Left renal cortex interstitium (tissue), 4 donors: ENCODE measurements at regions not wholly inside any gene's neighbourhood (a gene's known extent, or its start where the extent isn't known, plus 50 kb on each side); places are given as distances from the start of the nearest gene placed in this dataset.

Source experiments
- DNase-seq, 4 donors: peaks; one replicate each; pipeline ENCODE4 v3.0.0-alpha.2; 2013; ENCODE audit warnings: low read depth in 4 of 4, low spot score in 2 of 4, missing footprints in 1 of 4

- no peak for DNase-seq
These were observed 57.0 kb upstream of the LMX1B start for GRCh38 chr9:126556560-126557250.

DNA sequence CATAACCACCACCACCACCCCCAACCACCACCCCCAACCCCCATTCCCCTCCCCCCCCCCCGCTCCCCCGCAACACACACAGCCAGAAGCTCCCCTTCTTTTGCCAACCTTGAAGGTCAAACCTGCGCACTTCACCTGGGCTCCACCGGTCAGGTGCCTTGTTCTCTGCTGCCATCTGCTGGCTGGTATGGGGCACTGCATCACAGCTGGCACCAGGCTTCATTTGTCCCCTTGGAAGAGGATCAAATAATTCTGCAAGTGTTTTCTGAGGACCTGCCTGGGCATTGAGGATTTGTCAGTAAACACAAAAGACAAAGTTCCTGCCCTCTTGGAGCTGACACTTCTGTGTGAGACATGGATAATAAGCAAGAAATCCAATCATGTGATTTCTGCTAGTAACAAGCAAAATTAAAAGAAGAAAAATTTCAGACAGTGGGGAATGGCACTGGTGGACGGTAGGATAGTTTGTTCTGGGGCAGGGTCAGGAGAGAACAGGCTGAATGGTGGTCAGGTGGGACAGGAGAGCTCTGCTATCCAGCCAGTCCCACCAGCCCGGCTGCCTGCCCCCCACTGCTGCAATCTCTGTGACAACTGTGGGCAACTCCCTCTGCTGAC, 55.6 kb upstream of the LMX1B start:
- peak in 2 of 4 donors; percentile 24 to 51 for DNase-seq

DNA sequence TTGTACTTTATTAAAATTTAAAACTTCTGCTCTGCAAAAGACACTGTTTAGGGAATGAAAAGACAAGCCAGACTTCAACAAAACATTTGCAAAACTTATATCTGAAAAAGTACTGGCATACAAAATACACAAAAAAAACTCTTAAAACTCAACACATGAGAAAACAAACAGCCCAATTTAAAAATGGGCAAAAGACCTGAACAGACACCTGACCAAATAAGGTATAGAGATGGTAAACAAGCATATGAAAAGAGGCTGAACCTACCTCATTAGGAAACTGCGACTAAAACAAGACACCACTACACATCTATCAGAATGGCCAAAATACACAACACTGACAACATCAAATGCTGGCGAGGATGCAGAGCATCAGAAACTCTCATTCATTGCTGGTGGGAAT, 54.4 kb upstream of the LMX1B start:
- DNase-seq = no peak

DNA sequence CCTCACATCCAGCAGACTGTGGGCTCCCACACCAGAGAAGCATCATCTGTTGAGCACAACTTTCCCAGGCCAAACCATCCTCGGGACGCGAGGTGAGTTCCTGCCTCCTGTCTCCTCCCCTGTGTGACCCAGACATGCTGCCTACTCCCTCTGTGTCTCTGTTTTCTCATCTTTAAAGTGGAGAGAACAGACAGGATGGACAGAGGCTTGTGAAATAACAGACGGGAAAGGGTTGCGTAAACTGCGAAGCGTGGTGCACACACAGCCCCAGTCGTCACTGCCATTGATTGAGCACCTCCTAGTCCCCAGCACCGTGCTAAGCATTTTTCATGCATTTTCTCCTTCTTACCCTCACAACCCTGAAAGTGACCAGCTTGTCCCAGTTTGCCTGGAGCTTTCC, 52.1 kb upstream of the LMX1B start:
- DNase-seq = no peak

- no peak for DNase-seq
These were observed 50.2 kb upstream of the LMX1B start for GRCh38 chr9:126563556-126563955.
